ENCODE measurements at regions not wholly inside any gene's neighbourhood (a gene's known extent, or its start where the extent isn't known, plus 50 kb on each side); places are given as distances from the start of the nearest gene placed in this dataset.
"Not testable (repeated sequence)": the region's sequence is repeated elsewhere in the genome, so short reads cannot be mapped to it uniquely, and the experiment has no call there.

DNA sequence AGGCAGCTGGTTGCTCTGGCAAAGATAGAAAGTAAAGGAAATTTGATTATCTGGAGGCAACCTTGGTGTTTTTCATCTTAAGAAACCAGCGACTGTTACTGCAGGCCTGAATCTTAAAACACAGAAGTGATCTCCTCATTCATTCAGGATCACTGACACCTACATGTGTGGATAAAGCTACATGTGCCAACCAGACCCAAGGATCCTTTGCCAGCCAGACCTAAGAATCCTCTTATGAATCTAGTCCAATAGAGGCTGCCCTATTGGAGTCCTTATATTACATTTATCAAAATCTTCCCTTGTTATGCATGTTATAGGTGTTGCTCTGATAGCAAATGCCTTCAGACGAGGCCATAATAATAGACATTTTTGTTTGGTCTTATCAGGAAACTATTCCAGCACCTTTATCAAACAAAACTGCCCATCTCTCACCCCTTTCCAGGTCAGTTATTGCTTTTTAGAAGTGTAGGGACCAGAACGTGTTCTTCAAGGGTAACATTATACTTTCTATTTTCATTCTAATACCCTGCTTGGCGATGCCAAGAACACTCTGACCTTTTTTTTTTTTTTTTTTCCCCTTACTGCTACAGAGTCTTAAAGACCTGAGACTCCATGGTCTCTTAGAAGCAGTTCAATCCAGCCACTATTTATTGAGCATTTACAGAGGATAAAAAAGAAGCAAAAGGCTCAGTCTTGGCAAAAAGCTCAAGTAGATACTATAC, 175.5 kb upstream of the PTBP2 start:
- DNase-seq (ENCODE audit: low spot score), result no peak

DNA sequence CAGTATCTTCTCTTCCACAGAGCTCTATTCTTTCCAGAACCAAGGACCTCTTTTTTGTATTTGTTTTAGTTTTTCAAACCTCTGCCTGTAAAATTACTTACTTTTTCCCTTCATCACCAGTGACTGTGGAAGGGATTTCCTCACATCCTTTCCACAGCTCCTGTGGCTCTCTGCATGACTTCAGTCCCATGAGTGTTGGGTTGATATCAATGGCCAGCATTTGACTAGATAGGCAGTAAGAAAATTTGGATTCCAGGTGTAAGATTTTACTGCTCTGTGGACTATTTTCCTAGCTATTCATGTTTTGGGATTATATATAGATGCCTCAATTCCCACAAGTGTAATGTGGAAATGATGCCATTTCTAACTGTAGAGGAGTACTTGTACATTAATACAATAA, 171.5 kb upstream of the PTBP2 start:
- no peak for DNase-seq (ENCODE audit: low spot score)

GRCh38 chr1:96552451-96552850, 169.1 kb upstream of the PTBP2 start:
- no peak for DNase-seq (ENCODE audit: low spot score)

DNA sequence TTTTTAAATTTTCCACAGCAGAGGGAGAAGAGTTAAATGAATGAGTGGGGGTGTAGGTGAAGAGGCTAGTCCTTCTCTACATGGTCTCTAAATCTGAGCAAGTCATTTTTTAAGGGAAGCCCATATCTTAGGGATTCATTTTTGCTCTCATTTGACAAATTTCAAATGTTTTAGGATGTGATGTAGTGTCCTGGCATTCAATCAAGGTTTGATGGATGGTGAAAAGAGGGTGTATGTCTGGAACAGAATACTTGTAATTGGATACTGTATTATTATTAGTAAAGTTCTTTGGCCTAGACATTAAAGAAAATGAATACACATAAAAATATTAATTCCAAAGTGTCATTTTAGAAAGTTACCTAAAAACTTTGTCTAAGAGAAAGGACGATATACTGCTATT, 167.8 kb upstream of the PTBP2 start:
- no peak for DNase-seq (ENCODE audit: low spot score)

- DNase-seq (ENCODE audit: low spot score), result peak; percentile 76
These were observed 167.2 kb upstream of the PTBP2 start for GRCh38 chr1:96554364-96554763.

GRCh38 chr1:96557336-96557735, 164.2 kb upstream of the PTBP2 start:
- DNase-seq (ENCODE audit: low spot score), result no peak

DNA sequence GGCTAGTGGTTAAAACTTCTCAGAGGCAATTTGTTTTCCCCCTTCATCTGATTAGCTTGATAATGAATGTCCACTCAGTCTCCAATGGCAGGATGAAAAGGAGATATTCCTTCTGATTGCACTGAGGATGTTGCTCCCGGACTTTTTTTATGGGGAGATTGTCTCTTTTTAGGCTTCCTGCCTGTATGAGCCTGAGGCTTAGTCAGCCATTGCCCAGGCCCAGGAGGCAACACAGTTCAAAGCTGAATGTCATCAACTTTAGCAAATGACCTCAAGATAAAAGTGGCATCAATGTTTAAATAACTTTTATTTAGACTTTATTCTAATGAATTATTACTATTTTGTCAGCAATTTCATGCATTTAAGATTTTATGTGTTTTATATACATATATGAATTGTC, 162.9 kb upstream of the PTBP2 start:
- DNase-seq (ENCODE audit: low spot score), result no peak

DNA sequence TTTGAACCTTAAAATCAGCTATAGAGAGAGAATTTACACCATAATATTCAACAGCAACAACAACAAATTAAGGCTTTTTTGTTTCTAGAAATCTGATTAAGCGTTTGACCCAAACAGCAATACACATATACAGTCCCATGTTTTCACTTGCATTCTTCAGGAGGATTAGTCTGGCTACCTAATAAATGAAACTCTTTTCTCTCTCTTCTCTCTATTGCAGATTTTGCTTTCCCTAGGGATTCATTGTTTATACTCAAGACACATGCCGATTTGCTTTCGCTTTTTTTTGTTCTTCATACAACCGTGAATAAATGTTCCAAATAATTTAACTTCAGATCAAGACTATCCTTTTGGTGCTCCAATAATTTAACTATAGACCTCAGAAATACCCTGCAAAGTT, 162.4 kb upstream of the PTBP2 start:
- no peak for DNase-seq (ENCODE audit: low spot score)

DNA sequence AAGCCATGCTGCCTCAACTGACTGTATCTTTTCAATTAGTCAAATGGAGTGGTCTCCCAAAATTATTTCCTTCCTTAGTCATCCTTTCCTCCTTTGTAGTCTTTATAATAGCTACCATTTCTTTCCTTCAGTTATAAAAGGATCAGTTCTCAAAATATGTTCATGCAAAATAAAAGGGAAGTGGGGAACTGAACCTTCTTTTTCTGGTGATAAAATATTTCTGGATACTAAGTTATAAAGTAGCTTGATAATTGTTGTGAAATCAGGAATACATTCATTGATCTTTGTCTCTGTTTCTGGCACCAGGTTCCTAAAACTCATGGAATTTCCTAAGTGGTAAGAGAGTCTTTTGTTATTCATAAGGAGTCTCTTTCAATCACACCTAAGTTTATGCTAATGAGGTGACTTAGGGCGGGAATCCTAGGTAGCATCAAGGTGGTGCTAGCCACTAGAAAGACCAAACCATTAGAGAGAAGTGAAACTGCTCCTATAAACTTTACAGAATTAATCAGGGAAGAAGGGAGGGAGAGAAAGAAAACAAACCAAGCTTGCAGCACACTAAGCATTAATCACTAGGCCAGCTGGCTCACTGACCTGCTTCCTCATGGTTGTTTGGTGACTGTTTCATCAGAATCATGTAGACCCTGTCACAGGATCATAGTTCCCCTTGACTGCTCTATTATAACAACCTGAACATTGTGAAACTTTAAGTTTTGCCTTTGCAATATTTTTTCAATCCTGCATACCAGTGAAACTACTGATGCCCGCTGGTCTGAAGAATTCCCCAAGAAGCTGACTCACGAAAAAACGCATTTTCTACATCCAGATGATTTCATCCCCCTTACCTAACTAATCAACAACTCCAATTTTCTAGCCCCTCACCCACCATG, 161.6 kb upstream of the PTBP2 start:
- DNase-seq (ENCODE audit: low spot score), result no peak

- DNase-seq (ENCODE audit: low spot score), result no peak
These were observed 159.5 kb upstream of the PTBP2 start for GRCh38 chr1:96562094-96562493.

GRCh38 chr1:96564401-96564800, 157.2 kb upstream of the PTBP2 start:
- not testable (repeated sequence) for DNase-seq (ENCODE audit: low spot score)

- no peak for DNase-seq (ENCODE audit: low spot score)
These were observed 156.0 kb upstream of the PTBP2 start for GRCh38 chr1:96565546-96565945.

- DNase-seq (ENCODE audit: low spot score), result no peak
These were observed 152.9 kb upstream of the PTBP2 start for GRCh38 chr1:96568639-96569038.

- DNase-seq (ENCODE audit: low spot score), result peak; percentile 36
These were observed 152.3 kb upstream of the PTBP2 start for GRCh38 chr1:96569288-96569687.

DNA sequence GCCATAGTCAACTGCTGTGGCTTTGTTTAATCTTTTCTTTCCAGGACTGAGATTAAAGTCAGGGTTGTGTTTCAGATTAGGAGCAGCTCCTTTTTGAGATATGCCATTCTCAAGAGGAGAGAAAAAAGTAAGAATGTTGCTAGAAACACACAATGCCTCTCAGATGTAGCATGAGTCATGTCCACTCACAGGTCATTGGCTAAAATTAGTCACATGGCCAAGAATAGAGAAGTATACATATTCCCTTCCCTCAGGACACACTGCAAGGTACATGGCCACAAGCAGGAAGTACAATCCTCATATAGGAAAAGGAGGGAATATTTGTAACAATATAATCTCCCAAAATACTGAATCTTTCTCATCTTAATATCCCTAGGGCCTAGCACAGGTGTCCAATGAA, 141.9 kb upstream of the PTBP2 start:
- no peak for DNase-seq (ENCODE audit: low spot score)

DNA sequence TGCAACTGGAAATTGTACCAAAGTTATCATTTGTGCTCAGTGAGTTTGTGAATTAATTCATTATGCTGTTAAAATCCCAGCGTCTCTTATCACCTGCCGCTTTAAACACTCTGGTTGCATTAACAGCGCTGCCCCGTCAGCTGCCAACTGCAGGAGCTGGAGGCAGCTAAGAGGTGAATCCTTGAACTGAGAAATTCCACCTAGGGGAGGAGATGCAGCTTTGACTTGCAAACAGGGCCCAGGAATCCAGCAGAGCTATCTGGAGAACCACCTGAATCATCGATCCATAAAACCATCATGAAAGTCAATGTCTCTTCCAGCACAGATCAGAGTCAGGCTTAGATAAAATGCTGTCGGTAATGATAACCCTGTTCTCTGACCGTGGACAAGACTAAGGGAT, 140.7 kb upstream of the PTBP2 start:
- no peak for DNase-seq (ENCODE audit: low spot score)

DNA sequence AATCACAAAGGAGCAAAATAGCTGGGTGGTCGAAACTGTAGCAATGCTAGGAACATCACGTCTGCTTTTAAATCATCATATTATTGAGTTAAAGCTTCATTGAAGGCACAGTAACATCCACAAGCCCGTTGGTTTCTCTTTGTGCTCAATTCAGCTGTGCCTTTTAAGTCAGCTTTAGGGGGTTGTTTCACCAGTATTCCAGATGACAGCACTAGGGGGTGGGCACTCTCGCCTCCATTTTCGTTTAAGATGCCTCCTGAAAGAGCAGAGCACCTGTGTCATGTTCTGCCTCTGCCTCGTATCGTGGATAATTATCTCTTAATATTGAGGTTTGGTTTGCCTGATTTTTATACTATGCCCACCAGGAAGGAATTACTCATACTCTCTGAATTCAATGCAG, 139.8 kb upstream of the PTBP2 start:
- DNase-seq (ENCODE audit: low spot score), result no peak

DNA sequence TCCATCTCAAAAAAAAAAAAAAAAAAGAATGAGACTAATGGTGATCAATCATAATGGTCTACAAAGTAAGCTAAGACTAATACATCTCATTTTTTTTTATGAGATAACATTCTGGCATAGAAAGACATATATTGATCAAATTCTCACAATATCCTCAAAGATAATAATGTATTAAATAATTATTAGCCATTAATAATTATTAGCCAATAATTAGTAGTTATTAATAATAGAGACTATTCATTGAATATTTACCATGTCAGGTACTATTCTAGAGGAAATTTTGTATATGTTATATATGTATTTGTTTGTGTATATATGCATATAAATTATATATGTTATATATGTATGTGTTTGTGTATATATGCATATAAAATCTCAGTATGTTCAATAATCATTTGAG, 137.7 kb upstream of the PTBP2 start:
- DNase-seq (ENCODE audit: low spot score), result no peak

DNA sequence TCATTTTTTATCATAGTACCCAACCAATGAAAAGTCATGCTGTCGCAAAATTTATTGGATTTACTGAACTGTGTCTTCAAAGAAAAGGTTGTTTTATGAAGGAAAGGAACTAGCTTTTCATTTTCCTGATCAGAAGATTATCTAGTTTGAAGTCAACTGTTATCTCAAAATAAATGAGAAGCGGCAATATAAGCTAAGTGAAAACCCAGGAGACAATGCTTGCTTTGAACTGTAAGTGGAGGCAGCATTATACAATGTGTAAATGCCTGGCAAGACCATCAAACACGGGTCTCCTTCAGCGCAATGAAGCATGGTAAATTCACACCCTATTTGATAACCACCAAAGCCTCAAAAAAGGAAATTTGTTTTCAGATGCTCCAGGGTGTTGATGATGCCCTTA, 134.4 kb upstream of the PTBP2 start:
- peak; percentile 78 for DNase-seq (ENCODE audit: low spot score)

- DNase-seq (ENCODE audit: low spot score), result no peak
These were observed 133.1 kb upstream of the PTBP2 start for GRCh38 chr1:96588416-96588995.

DNA sequence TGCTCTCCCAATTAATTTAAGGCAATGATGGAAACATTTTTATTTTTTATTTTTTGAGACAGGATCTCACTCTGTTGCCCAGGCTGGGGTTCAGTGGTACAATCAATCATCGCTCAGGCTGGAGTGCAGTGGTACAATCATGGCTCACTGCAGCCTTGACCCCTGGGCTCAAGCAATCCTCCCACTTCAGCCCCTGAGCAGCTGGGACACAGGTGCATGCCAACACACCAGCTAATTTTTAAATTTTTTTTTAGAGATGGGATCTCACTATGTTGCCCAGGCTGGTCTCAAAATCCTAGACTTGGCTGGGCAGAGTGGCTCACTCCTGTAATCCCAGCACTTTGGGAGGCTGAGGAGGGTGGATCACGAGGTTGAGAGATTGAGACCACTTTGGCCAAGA, 126.1 kb upstream of the PTBP2 start:
- not testable (repeated sequence) for DNase-seq (ENCODE audit: low spot score)

DNA sequence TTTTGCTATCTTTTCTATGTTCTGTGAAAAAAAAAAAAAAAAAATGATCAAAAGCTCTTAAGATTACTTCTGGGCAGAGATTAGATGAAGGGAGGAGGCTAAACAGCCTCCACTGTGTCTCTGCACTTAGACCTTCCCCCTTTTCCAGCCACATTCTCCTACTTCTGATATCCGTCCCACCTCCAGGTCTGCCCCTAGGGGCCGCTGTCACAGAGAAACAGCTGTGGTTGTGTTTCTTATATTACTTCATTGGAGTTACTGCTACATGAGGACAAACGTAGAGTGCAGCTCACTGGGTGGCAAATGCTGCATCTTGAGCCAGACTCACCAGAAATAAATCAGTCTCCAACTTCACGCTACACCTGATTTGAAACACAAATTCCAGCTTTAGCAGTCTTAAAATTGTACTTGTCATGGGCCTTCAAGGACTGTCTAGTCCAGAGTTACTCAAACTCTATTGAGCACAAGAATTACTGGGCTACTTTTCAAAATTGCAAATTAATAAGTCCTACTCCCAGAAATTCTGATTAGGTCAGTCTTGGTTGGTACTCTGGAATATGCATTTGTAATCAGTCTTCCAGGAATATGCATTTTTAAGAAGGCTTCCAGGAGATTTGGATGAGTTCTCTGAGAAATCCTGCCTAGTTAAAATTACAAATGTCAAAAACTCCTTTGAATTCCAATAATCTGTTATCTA, 125.2 kb upstream of the PTBP2 start:
- DNase-seq (ENCODE audit: low spot score), result no peak

DNA sequence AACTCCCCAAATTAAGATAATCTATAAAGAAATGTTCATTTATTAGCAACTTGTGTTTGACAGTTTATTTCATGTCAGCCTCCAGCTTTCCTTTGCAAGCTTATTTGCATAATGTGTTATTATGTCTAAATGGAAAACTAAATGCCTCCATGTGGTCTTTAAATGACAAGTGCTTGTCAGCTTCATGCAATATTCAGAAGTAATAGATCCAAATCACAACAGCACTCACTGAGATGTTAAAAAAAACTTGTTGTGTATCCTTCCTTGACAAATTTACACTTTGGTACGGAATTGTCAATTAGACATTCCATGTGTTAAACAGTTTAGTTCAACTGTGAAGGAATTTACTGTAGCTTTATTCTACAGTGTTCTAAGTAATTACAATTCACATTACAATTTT, 124.4 kb upstream of the PTBP2 start:
- DNase-seq (ENCODE audit: low spot score), result no peak

Data from pons (tissue), 1 donor.